ENCODE measurements at regions not wholly inside any gene's neighbourhood (a gene's known extent, or its start where the extent isn't known, plus 50 kb on each side); places are given as distances from the start of the nearest gene placed in this dataset.

GRCh38 chr5:51821697-51822096 lies 438.4 kb downstream of the ISL1 start:
- H3K27ac ChIP-seq: no peak overlapping the region
- no peak for TF ChIP-seq CTCF (IDR thresholded peaks at IDR 0.05)
- peak; percentile 87 for ATAC-seq
- H3K4me1 ChIP-seq: no peaks in the 10 kb centered on the region
- H3K9me3 ChIP-seq: no peaks in the 10 kb centered on the region
- peak in 1 of 4 donors; percentile 17 for DNase-seq
- no peak overlapping the region for H3K4me3 ChIP-seq
- no peaks in the 10 kb centered on the region for H3K27me3 ChIP-seq
- no peaks in the 10 kb centered on the region for H3K36me3 ChIP-seq
- intact Hi-C loops (cut with DNase I): no loop called here

GRCh38 chr5:51829230-51829629 lies 446.0 kb downstream of the ISL1 start:
- ATAC-seq (no peak), DNase-seq (no peak)
- H3K27ac ChIP-seq: no peak overlapping the region
- H3K4me1 ChIP-seq: no peaks in the 10 kb centered on the region
- no peak overlapping the region for H3K4me3 ChIP-seq
- H3K36me3 ChIP-seq: no peaks in the 10 kb centered on the region
- no peak for TF ChIP-seq CTCF (IDR thresholded peaks at IDR 0.05)
- H3K27me3 ChIP-seq: no peaks in the 10 kb centered on the region
- no peaks in the 10 kb centered on the region for H3K9me3 ChIP-seq
- intact Hi-C loops (cut with DNase I): no loop called here

DNA sequence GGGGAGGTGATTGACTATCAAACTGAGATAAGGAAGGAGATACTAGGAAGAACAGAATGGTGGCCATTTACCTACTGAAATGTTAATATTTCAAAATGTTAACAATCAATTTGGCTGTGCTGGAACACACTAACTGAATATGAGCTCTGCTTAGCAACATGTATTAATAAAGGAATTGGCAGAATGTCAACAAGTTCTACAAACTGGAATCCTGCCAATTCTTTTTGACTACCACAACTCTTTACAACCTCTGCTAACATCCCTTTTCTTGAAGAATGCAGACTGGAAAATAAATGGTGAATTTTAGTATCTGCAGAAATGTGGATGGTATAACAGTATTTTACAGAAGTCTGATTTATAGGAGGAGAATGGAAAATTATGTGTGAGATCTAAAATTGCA lies 446.4 kb downstream of the ISL1 start:
- no peaks in the 10 kb centered on the region for H3K4me1 ChIP-seq
- no peak overlapping the region for H3K27ac ChIP-seq
- no peaks in the 10 kb centered on the region for H3K36me3 ChIP-seq
- intact Hi-C loops (cut with DNase I): no loop called here
- H3K9me3 ChIP-seq: no peaks in the 10 kb centered on the region
- no peak for TF ChIP-seq CTCF (IDR thresholded peaks at IDR 0.05)
- ATAC-seq (no peak), DNase-seq (no peak)
- H3K4me3 ChIP-seq: no peak overlapping the region
- H3K27me3 ChIP-seq: no peaks in the 10 kb centered on the region

GRCh38 chr5:51832934-51833470 lies 449.8 kb downstream of the ISL1 start:
- H3K9me3 ChIP-seq: no peaks in the 10 kb centered on the region
- H3K27ac ChIP-seq: no peak overlapping the region
- no peak for TF ChIP-seq CTCF (IDR thresholded peaks at IDR 0.05)
- no peaks in the 10 kb centered on the region for H3K4me1 ChIP-seq
- no peak overlapping the region for H3K4me3 ChIP-seq
- intact Hi-C loops (cut with DNase I): no loop called here
- DNase-seq (no peak), ATAC-seq (no peak)
- H3K36me3 ChIP-seq: no peaks in the 10 kb centered on the region
- H3K27me3 ChIP-seq: no peaks in the 10 kb centered on the region

GRCh38 chr5:51838459-51838858 lies 455.2 kb downstream of the ISL1 start:
- no peak overlapping the region for H3K4me3 ChIP-seq
- TF ChIP-seq CTCF (IDR thresholded peaks at IDR 0.05): no peak
- H3K27ac ChIP-seq: no peak overlapping the region
- ATAC-seq: no peak
- no peak for DNase-seq
- no peaks in the 10 kb centered on the region for H3K36me3 ChIP-seq
- intact Hi-C loops (cut with DNase I): no loop called here
- no peaks in the 10 kb centered on the region for H3K9me3 ChIP-seq
- H3K27me3 ChIP-seq: no peaks in the 10 kb centered on the region
- no peaks in the 10 kb centered on the region for H3K4me1 ChIP-seq

Measured in left lung (tissue), 4 donors.